ENCODE measurements at regions not wholly inside any gene's neighbourhood (a gene's known extent, or its start where the extent isn't known, plus 50 kb on each side); places are given as distances from the start of the nearest gene placed in this dataset.

- no peaks in the 10 kb centered on the region for H3K36me3 ChIP-seq (ENCODE audit: control insufficient read depth in 1 of 2, insufficient read depth in 2 of 2, low read length in 2 of 2)
- no peak overlapping the region for H3K9ac ChIP-seq (ENCODE audit: low read length)
- no peak overlapping the region for H2AFZ ChIP-seq (ENCODE audit: insufficient read depth, low read length, poor library complexity)
- no peaks in the 10 kb centered on the region for H3K27me3 ChIP-seq (ENCODE audit: insufficient read depth, low read length)
- H4K12ac ChIP-seq (ENCODE audit: low read depth, low read length): no peak overlapping the region
- no peak overlapping the region for H3K4me2 ChIP-seq (ENCODE audit: low read length)
- no peaks in the 10 kb centered on the region for H3K79me2 ChIP-seq (ENCODE audit: control insufficient read depth, insufficient read depth, low read length, poor library complexity)
- no peak overlapping the region for H2BK5ac ChIP-seq (ENCODE audit: low read depth, low read length, poor library complexity)
- no peak overlapping the region for H3K4me3 ChIP-seq (ENCODE audit: low read depth, low read length)
- no peak overlapping the region for H4K91ac ChIP-seq (ENCODE audit: low read depth, low read length)
- no CpG with 5 or more reads among the region's 2 CpGs for WGBS (ENCODE audit: extremely low coverage, insufficient coverage, insufficient read length)
- no peak overlapping the region for H4K8ac ChIP-seq (ENCODE audit: low read depth, low read length)
- H3K18ac ChIP-seq (ENCODE audit: low read length): no peak overlapping the region
- no peak overlapping the region for H2AK5ac ChIP-seq (ENCODE audit: low read length)
- peaks cover 4% of the 10 kb centered on the region for H3K9me3 ChIP-seq (ENCODE audit: insufficient read depth, low read depth, low read length)
- no peak overlapping the region for H2BK120ac ChIP-seq (ENCODE audit: insufficient read depth, low read length, poor library complexity)
- no peak overlapping the region for H3K27ac ChIP-seq (ENCODE audit: low read depth, low read length)
- H3K4ac ChIP-seq (ENCODE audit: low read depth, low read length): no peak overlapping the region
- H3K79me1 ChIP-seq (ENCODE audit: low read length): no peaks in the 10 kb centered on the region
- DNase-seq: no peak
- no peak overlapping the region for H3K14ac ChIP-seq (ENCODE audit: low read length)
- no peaks in the 10 kb centered on the region for H3K4me1 ChIP-seq (ENCODE audit: control insufficient read depth in 1 of 2, insufficient read depth in 2 of 2, low read length in 2 of 2)
- H3K23ac ChIP-seq (ENCODE audit: low read length): no peak overlapping the region
- no peak overlapping the region for H2BK12ac ChIP-seq (ENCODE audit: low read length)
Measured at GRCh38 chr2:228866044-228866443, 405.0 kb downstream of the PID1 start.

- Histone ChIP-seq H2BK120ac (ENCODE audit: insufficient read depth, low read length, poor library complexity) (no peak overlapping the region), H3K18ac (ENCODE audit: low read length) (no peak overlapping the region), H3K27me3 (ENCODE audit: insufficient read depth, low read length) (no peaks in the 10 kb centered on the region), H3K4me3 (ENCODE audit: low read depth, low read length) (no peak overlapping the region), H3K4ac (ENCODE audit: low read depth, low read length) (no peak overlapping the region), H3K4me1 (ENCODE audit: control insufficient read depth in 1 of 2, insufficient read depth in 2 of 2, low read length in 2 of 2) (no peaks in the 10 kb centered on the region), H4K12ac (ENCODE audit: low read depth, low read length) (no peak overlapping the region), H3K4me2 (ENCODE audit: low read length) (no peak overlapping the region), H4K8ac (ENCODE audit: low read depth, low read length) (no peak overlapping the region), H3K14ac (ENCODE audit: low read length) (no peak overlapping the region), H2AFZ (ENCODE audit: insufficient read depth, low read length, poor library complexity) (no peak overlapping the region), H3K23ac (ENCODE audit: low read length) (no peak overlapping the region), H4K91ac (ENCODE audit: low read depth, low read length) (no peak overlapping the region), H3K9me3 (ENCODE audit: insufficient read depth, low read depth, low read length) (peaks cover 4% of the 10 kb centered on the region), H2BK5ac (ENCODE audit: low read depth, low read length, poor library complexity) (no peak overlapping the region), H3K79me1 (ENCODE audit: low read length) (no peaks in the 10 kb centered on the region), H2BK12ac (ENCODE audit: low read length) (no peak overlapping the region), H3K9ac (ENCODE audit: low read length) (no peak overlapping the region), H3K79me2 (ENCODE audit: control insufficient read depth, insufficient read depth, low read length, poor library complexity) (no peaks in the 10 kb centered on the region), H3K27ac (ENCODE audit: low read depth, low read length) (no peak overlapping the region), H3K36me3 (ENCODE audit: control insufficient read depth in 1 of 2, insufficient read depth in 2 of 2, low read length in 2 of 2) (no peaks in the 10 kb centered on the region), H2AK5ac (ENCODE audit: low read length) (no peak overlapping the region)
- DNase-seq: no peak
- no CpG with 5 or more reads among the region's 3 CpGs for WGBS (ENCODE audit: extremely low coverage, insufficient coverage, insufficient read length)
Measured at GRCh38 chr2:228864131-228864530, 407.0 kb downstream of the PID1 start.

DNA sequence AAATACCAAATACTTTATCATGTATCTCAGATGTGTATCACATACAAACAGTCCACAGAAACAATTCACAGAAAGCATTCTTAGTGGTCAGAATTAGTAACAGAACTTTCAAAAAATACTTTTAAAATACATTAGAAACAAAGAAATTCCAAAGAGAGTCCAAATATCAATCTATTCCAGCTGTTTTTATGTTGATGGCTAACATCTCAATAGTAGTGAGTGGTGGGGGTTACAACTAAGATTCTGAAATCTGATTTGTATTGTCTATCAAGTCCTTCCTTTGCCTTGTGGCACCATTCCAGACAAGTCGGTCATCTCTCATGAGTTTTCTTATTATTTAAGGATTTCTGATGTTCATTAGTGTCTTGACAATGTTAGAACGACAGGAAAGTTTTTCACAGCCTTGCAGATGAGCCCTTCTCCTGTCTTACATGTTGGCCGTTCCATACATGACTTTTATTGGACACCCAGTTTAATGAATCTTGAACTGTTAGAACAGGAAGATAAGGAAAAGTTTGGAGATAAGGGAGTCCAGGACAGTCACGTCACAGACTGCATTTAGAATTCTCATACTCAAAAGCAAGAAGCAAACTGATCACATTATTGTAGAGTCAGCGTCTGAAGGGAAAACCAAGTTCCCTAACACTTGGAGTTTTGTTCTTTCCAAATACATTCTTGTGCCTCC, 410.3 kb downstream of the PID1 start:
- Histone ChIP-seq H4K91ac (ENCODE audit: low read depth, low read length) (no peak overlapping the region), H3K4ac (ENCODE audit: low read depth, low read length) (no peak overlapping the region), H3K9me3 (ENCODE audit: insufficient read depth, low read depth, low read length) (no peaks in the 10 kb centered on the region), H3K4me2 (ENCODE audit: low read length) (no peak overlapping the region), H2BK120ac (ENCODE audit: insufficient read depth, low read length, poor library complexity) (no peak overlapping the region), H2AFZ (ENCODE audit: insufficient read depth, low read length, poor library complexity) (no peak overlapping the region), H3K14ac (ENCODE audit: low read length) (no peak overlapping the region), H3K36me3 (ENCODE audit: control insufficient read depth in 1 of 2, insufficient read depth in 2 of 2, low read length in 2 of 2) (no peaks in the 10 kb centered on the region), H3K27me3 (ENCODE audit: insufficient read depth, low read length) (no peaks in the 10 kb centered on the region), H3K27ac (ENCODE audit: low read depth, low read length) (no peak overlapping the region), H4K8ac (ENCODE audit: low read depth, low read length) (no peak overlapping the region), H2AK5ac (ENCODE audit: low read length) (no peak overlapping the region), H3K79me1 (ENCODE audit: low read length) (no peaks in the 10 kb centered on the region), H3K23ac (ENCODE audit: low read length) (no peak overlapping the region), H3K9ac (ENCODE audit: low read length) (no peak overlapping the region), H2BK12ac (ENCODE audit: low read length) (no peak overlapping the region), H4K12ac (ENCODE audit: low read depth, low read length) (no peak overlapping the region), H3K4me3 (ENCODE audit: low read depth, low read length) (no peak overlapping the region), H2BK5ac (ENCODE audit: low read depth, low read length, poor library complexity) (no peak overlapping the region), H3K79me2 (ENCODE audit: control insufficient read depth, insufficient read depth, low read length, poor library complexity) (no peaks in the 10 kb centered on the region), H3K18ac (ENCODE audit: low read length) (no peak overlapping the region), H3K4me1 (ENCODE audit: control insufficient read depth in 1 of 2, insufficient read depth in 2 of 2, low read length in 2 of 2) (no peaks in the 10 kb centered on the region)
- peak; percentile 24 to 55 for DNase-seq
- no CpG with 5 or more reads among the region's 5 CpGs for WGBS (ENCODE audit: extremely low coverage, insufficient coverage, insufficient read length)

DNA sequence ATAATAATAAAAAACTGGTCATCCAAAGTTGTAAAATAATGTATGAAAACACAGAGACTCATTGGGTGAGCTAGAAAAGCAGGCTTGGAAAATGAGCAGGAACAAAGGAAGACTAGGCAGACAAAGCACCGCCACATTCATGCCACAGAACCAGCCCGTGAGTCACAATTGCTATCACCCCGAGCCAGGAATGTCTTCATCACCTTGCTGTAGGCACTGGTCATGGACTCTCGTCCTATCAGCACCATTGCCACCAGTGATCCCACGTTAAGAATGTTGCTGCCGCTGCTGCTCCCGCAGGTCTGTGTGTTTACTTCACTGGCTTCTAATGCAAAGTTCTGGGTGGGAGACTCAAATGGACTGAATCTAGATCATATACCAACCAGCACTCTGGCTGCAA, 417.9 kb downstream of the PID1 start:
- H3K18ac ChIP-seq (ENCODE audit: low read length): no peak overlapping the region
- no peak overlapping the region for H2AK5ac ChIP-seq (ENCODE audit: low read length)

More for the DNA sequence above, 417.9 kb downstream of the PID1 start:
- Histone ChIP-seq H2BK12ac (ENCODE audit: low read length) (no peak overlapping the region), H3K9me3 (ENCODE audit: insufficient read depth, low read depth, low read length) (no peaks in the 10 kb centered on the region), H4K12ac (ENCODE audit: low read depth, low read length) (no peak overlapping the region), H3K14ac (ENCODE audit: low read length) (peak overlapping the region; percentile 25), H3K79me1 (ENCODE audit: low read length) (peaks cover 2% of the 10 kb centered on the region), H3K27me3 (ENCODE audit: insufficient read depth, low read length) (no peaks in the 10 kb centered on the region), H3K79me2 (ENCODE audit: control insufficient read depth, insufficient read depth, low read length, poor library complexity) (no peaks in the 10 kb centered on the region), H3K4me2 (ENCODE audit: low read length) (no peak overlapping the region), H3K4ac (ENCODE audit: low read depth, low read length) (no peak overlapping the region), H4K8ac (ENCODE audit: low read depth, low read length) (peak overlapping the region; percentile 70), H3K9ac (ENCODE audit: low read length) (no peak overlapping the region), H3K27ac (ENCODE audit: low read depth, low read length) (no peak overlapping the region), H3K4me3 (ENCODE audit: low read depth, low read length) (no peak overlapping the region), H2BK120ac (ENCODE audit: insufficient read depth, low read length, poor library complexity) (no peak overlapping the region), H3K23ac (ENCODE audit: low read length) (no peak overlapping the region), H2AFZ (ENCODE audit: insufficient read depth, low read length, poor library complexity) (no peak overlapping the region), H3K36me3 (ENCODE audit: control insufficient read depth in 1 of 2, insufficient read depth in 2 of 2, low read length in 2 of 2) (no peaks in the 10 kb centered on the region), H3K4me1 (ENCODE audit: control insufficient read depth in 1 of 2, insufficient read depth in 2 of 2, low read length in 2 of 2) (peaks cover 3% of the 10 kb centered on the region in 2 experiments), H4K91ac (ENCODE audit: low read depth, low read length) (no peak overlapping the region), H2BK5ac (ENCODE audit: low read depth, low read length, poor library complexity) (no peak overlapping the region)
- DNase-seq: peak; percentile 82
- no CpG with 5 or more reads among the region's 7 CpGs for WGBS (ENCODE audit: extremely low coverage, insufficient coverage, insufficient read length)

All from trophoblast cell (in vitro differentiated cells and primary cell).